HepG2 (cell line): ENCODE measurements at regions not wholly inside any gene's neighbourhood (a gene's known extent, or its start where the extent isn't known, plus 50 kb on each side); places are given as distances from the start of the nearest gene placed in this dataset.

ENCODE experiments used
- ATAC-seq: fragments of 200-7000 bp; cut with Tn5 transposase; 3 replicates; pipeline ENCODE4 v1.9.1; 2020; ENCODE audit warnings: mild to moderate bottlenecking, moderate library complexity
- BruUV-seq: library from RNA; stranded (reverse); fragments of 400-500 nt; replicated peaks from 2 replicates; lab custom pipeline; 2021; lab: Mats Ljungman, UMichigan
- CTCF ChIA-PET: fragments of 300-600 bp; formaldehyde crosslinking; extraction: SDS; loops from one replicate; lab custom pipeline; 2021; ENCODE audit warnings: low total read pairs, inconsistent platforms, low intra/inter-chr PET ratio; lab: Yijun Ruan, JAX
- POLR2A ChIA-PET: fragments of 350-600 bp; sonication (Branson Sonifier 250); formaldehyde crosslinking; loops from one replicate; lab custom pipeline; 2020; ENCODE audit warnings: antibody characterized with exemption, inconsistent platforms; lab: Yijun Ruan, JAX
- DNase-seq: peaks from one replicate; pipeline ENCODE4 v3.0.0-alpha.2; 2015; ENCODE audit warnings: low spot score
- FAIRE-seq: peaks from 3 replicates; lab custom pipeline; 2011; peaks lifted over from hg19 to GRCh38; lab: Jason Lieb, UNC
- H2AFZ ChIP-seq: one replicate; pipeline ENCODE4 v1.6.1; 2011; ENCODE audit warnings: low read length, inconsistent platforms
- H3K27ac ChIP-seq: fragments of 300-600 bp; 3 replicates; pipeline ENCODE4 v1.8.0; 2011; ENCODE audit warnings: mixed run types, mild to moderate bottlenecking, mixed read lengths, low read length, inconsistent platforms; ENCODE audit not compliant: insufficient read depth; ENCODE audit errors: extremely low read length
- H3K27me3 ChIP-seq, 2 experiments: fragments of 200-600 bp in 1 of 2; 2 replicates in 1 of 2; 3 replicates in 1 of 2; pipeline versions ENCODE4 v1.6.0 to v1.8.0; 2011; ENCODE audit warnings: low read length in 2 of 2, mild to moderate bottlenecking in 2 of 2, moderate library complexity in 2 of 2, inconsistent platforms in 1 of 2; ENCODE audit not compliant: insufficient read depth in 2 of 2, control insufficient read depth in 1 of 2
- H3K36me3 ChIP-seq, 2 experiments: fragments of 200-600 bp in 1 of 2; replicated peaks in 1 of 2; 2 replicates in 1 of 2; 3 replicates in 1 of 2; pipeline versions ENCODE4 v1.5.1 to v1.8.0; 2011; ENCODE audit warnings: low read length in 2 of 2, inconsistent platforms in 1 of 2; ENCODE audit not compliant: insufficient read depth in 2 of 2, control insufficient read depth in 1 of 2
- H3K4me1 ChIP-seq: 2 replicates; pipeline ENCODE4 v1.5.1; 2012; ENCODE audit warnings: low read length, inconsistent platforms; ENCODE audit not compliant: insufficient read depth
- H3K4me2 ChIP-seq: 2 replicates; pipeline ENCODE4 v1.6.0; 2011; ENCODE audit warnings: low read depth, low read length, inconsistent platforms
- H3K4me3 ChIP-seq, 3 experiments: fragments of 200-600 bp in 1 of 3; sonication (generic), shearing (Covaris generic) in 1 of 3; replicated peaks in 1 of 3; 2 replicates each; pipeline ENCODE4 v1.5.1; 2011 to 2016; ENCODE audit warnings: low read length in 3 of 3, inconsistent platforms in 2 of 3, low read depth in 2 of 3, mild to moderate bottlenecking in 2 of 3, control low read depth in 1 of 3, mixed read lengths in 1 of 3; ENCODE audit not compliant: insufficient read depth in 1 of 3
- H3K79me2 ChIP-seq: one replicate; pipeline ENCODE4 v1.6.1; 2011; ENCODE audit warnings: low read length, inconsistent platforms; ENCODE audit not compliant: insufficient read depth
- H3K9ac ChIP-seq: 2 replicates; pipeline ENCODE4 v1.6.0; 2011; ENCODE audit warnings: mild to moderate bottlenecking, low read depth, low read length, inconsistent platforms; ENCODE audit not compliant: insufficient read depth
- H3K9me3 ChIP-seq: 2 replicates; pipeline ENCODE4 v1.5.1; 2012; ENCODE audit warnings: mild to moderate bottlenecking, low read length
- H4K20me1 ChIP-seq: 2 replicates; pipeline ENCODE4 v1.6.0; 2011; ENCODE audit warnings: inconsistent platforms, mild to moderate bottlenecking, low read length, moderate library complexity; ENCODE audit not compliant: insufficient read depth
- ATF7 ChIP-seq, 2 experiments: fragments of 450-650 bp in 1 of 2; sonication (generic) in 1 of 2; formaldehyde crosslinking in 1 of 2; IDR thresholded peaks; 2 replicates each; pipeline versions ENCODE4 v1.4.0 to v1.6.1; 2016 to 2020; ENCODE audit warnings: antibody characterized with exemption in 1 of 2, mild to moderate bottlenecking in 1 of 2, missing genetic modification reagents in 1 of 2
- BCL3 ChIP-seq: sonication (generic); formaldehyde crosslinking; IDR thresholded peaks from 2 replicates; pipeline ENCODE4 v1.5.1; 2020; ENCODE audit warnings: mild to moderate bottlenecking, missing genetic modification reagents, moderate library complexity
- HNRNPL ChIP-seq: fragments of 200-400 bp; formaldehyde crosslinking; IDR thresholded peaks from 2 replicates; pipeline ENCODE4 v1.6.1; 2017; ENCODE audit warnings: mild to moderate bottlenecking, low read depth, low read length
- MEIS2 ChIP-seq: sonication (generic); formaldehyde crosslinking; IDR thresholded peaks from 2 replicates; pipeline ENCODE4 v1.9.0; 2021; ENCODE audit warnings: mild to moderate bottlenecking, missing genetic modification reagents
- MYC ChIP-seq: sonication (generic); formaldehyde crosslinking; IDR thresholded peaks from 2 replicates; pipeline ENCODE4 v1.9.0; 2021; ENCODE audit warnings: missing genetic modification reagents, borderline replicate concordance
- NKX3-1 ChIP-seq: sonication (generic); formaldehyde crosslinking; IDR thresholded peaks from 2 replicates; pipeline ENCODE4 v1.5.0; 2020; ENCODE audit warnings: missing genetic modification reagents
- STAT5B ChIP-seq: sonication (generic); formaldehyde crosslinking; IDR thresholded peaks from 2 replicates; pipeline ENCODE4 v1.4.0; 2020; ENCODE audit warnings: missing genetic modification reagents
- THAP11 ChIP-seq: IDR thresholded peaks from 2 replicates; pipeline ENCODE4 v1.6.1; 2016; ENCODE audit warnings: missing biosample characterization, missing genetic modification reagents
- THAP9 ChIP-seq: sonication (generic); formaldehyde crosslinking; IDR thresholded peaks from 2 replicates; pipeline ENCODE4; 2020; ENCODE audit warnings: missing genetic modification reagents, mild to moderate bottlenecking, borderline replicate concordance
- ZBTB1 ChIP-seq: sonication (generic); formaldehyde crosslinking; IDR thresholded peaks from 2 replicates; pipeline ENCODE4 v1.4.0; 2020; ENCODE audit warnings: missing genetic modification reagents, borderline replicate concordance
- ZNF136 ChIP-seq: sonication (generic); formaldehyde crosslinking; IDR thresholded peaks from 2 replicates; pipeline ENCODE4 v1.8.1; 2022; ENCODE audit warnings: low read depth, mild to moderate bottlenecking, moderate library complexity, missing genetic modification reagents
- ZNF17 ChIP-seq: sonication (generic); formaldehyde crosslinking; IDR thresholded peaks from 2 replicates; pipeline ENCODE4 v1.5.0; 2020; ENCODE audit warnings: mild to moderate bottlenecking, missing genetic modification reagents
- ZNF331 ChIP-seq: sonication (generic); formaldehyde crosslinking; IDR thresholded peaks from 2 replicates; pipeline ENCODE4 v1.4.0; 2020; ENCODE audit warnings: missing genetic modification reagents
- ZNF777 ChIP-seq: sonication (generic); formaldehyde crosslinking; IDR thresholded peaks from 2 replicates; pipeline ENCODE4 v1.4.0; 2020; ENCODE audit warnings: missing genetic modification reagents
- WGBS: methylation state at CpG from one replicate; pipeline ENCODE4 v1.1.6; 2017; ENCODE audit warnings: low lambda C conversion rate; 5-methylcytosine and 5-hydroxymethylcytosine counted together
- in situ Hi-C: cut with HindIII; loops from 2 replicates; pipeline ENCODE4 v1.10.0; 2017; ENCODE audit warnings: low pct_unique_long_range_greater_than_20kb; ENCODE audit not compliant: extremely low pct_ligation_motif_present
- intact Hi-C: fragments of 100-400 bp; cut with micrococcal nuclease; formaldehyde crosslinking; loops from one replicate; pipeline ENCODE4 v1.10.0; 2022; ENCODE audit not compliant: unreplicated experiment

GRCh38 chr4:100836929-100837328 lies 319.1 kb upstream of the EMCN start:
- FAIRE-seq (no peak), DNase-seq (no peak), ATAC-seq (no peak)
- no peak overlapping the region for H2AFZ ChIP-seq
- CTCF ChIA-PET = no interaction called here
- POLR2A ChIA-PET = no interaction called here
- H3K9me3 ChIP-seq = no peaks in the 10 kb centered on the region
- no peaks in the 10 kb centered on the region for H3K4me1 ChIP-seq
- no peak for TF ChIP-seq MEIS2
- no peak for TF ChIP-seq THAP9 (CRISPR knock-in tag)
- TF ChIP-seq BCL3 = no peak
- TF ChIP-seq MYC (CRISPR knock-in tag) = no peak
- no peak for TF ChIP-seq ZBTB1 (CRISPR knock-in tag)
- no peak for TF ChIP-seq ATF7 (IDR thresholded peaks at IDR 0.05)
- TF ChIP-seq ATF7 (CRISPR knock-in tag; IDR thresholded peaks at IDR 0.05) = no peak
- no peak for TF ChIP-seq ZNF331 (CRISPR knock-in tag)
- TF ChIP-seq THAP11 = no peak
- TF ChIP-seq ZNF17 (CRISPR knock-in tag) = no peak
- TF ChIP-seq ZNF777 (CRISPR knock-in tag) = no peak
- TF ChIP-seq ZNF136 (CRISPR knock-in tag) = no peak
- TF ChIP-seq HNRNPL = no peak
- TF ChIP-seq NKX3-1 (CRISPR knock-in tag) = no peak
- TF ChIP-seq STAT5B (CRISPR knock-in tag) = no peak
- no peaks in the 10 kb centered on the region for H3K79me2 ChIP-seq
- H3K4me3 ChIP-seq = no peak overlapping the region
- in situ Hi-C loops (no loop called here), intact Hi-C loops (no loop called here)
- H3K27ac ChIP-seq = no peak overlapping the region
- H4K20me1 ChIP-seq = no peaks in the 10 kb centered on the region
- H3K9ac ChIP-seq = no peak overlapping the region
- WGBS = no CpG with 5 or more reads among the region's 1 CpG
- no peak overlapping the region for H3K4me2 ChIP-seq
- BruUV-seq = no TSS peak
- no peaks in the 10 kb centered on the region for H3K27me3 ChIP-seq
- no peaks in the 10 kb centered on the region for H3K36me3 ChIP-seq
